HCT116 (cell line): ENCODE measurements at regions not wholly inside any gene's neighbourhood (a gene's known extent, or its start where the extent isn't known, plus 50 kb on each side); places are given as distances from the start of the nearest gene placed in this dataset.

Source experiments
- ATAC-seq: fragments of 200-7000 bp; cut with Tn5 transposase; 2 replicates; pipeline ENCODE4 v1.9.1; 2020; ENCODE audit warnings: mild to moderate bottlenecking, moderate library complexity
- BruUV-seq: library from RNA; stranded (reverse); fragments of 400-500 nt; replicated peaks from 2 replicates; lab custom pipeline; 2021; lab: Mats Ljungman, UMichigan
- CTCF ChIA-PET: fragments of 300-600 bp; sonication (Branson Sonifier 250); formaldehyde crosslinking; loops from one replicate; lab custom pipeline; 2021; ENCODE audit warnings: antibody characterized with exemption; lab: Charles Lee
- POLR2A ChIA-PET: fragments of 300-600, 350-600 bp; sonication (Branson Sonifier 250); formaldehyde crosslinking; loops from one replicate; lab custom pipeline; 2021; ENCODE audit warnings: antibody characterized with exemption; lab: Charles Lee
- RAD21 ChIA-PET, 2 experiments: fragments of 300-600 bp; sonication (Branson Sonifier 250); formaldehyde crosslinking; loops; one replicate each; lab custom pipeline; 2023; ENCODE audit warnings: low total read pairs in 2 of 2; ENCODE audit not compliant: uncharacterized antibody in 2 of 2, unreplicated experiment in 2 of 2, low non-redundant PET in 1 of 2; lab: Charles Lee
- DNase-seq: peaks from one replicate; pipeline ENCODE4 v3.0.0-alpha.2; 2010; ENCODE audit warnings: low read depth, low spot score
- H2AFZ ChIP-seq: fragments of 200-600 bp; shearing (Covaris generic), sonication (generic); 2 replicates; pipeline ENCODE4 v1.6.1; 2017; ENCODE audit warnings: low read depth, mixed run types, mixed read lengths, antibody characterized with exemption, low read length; ENCODE audit not compliant: poor library complexity, severe bottlenecking
- H3K27ac ChIP-seq: 2 replicates; pipeline ENCODE4 v1.5.1; 2012; ENCODE audit warnings: low read depth, low read length
- H3K27me3 ChIP-seq: fragments of 200-600 bp; sonication (generic); 2 replicates; pipeline ENCODE4 v1.6.1; 2016; ENCODE audit warnings: mixed run types, low read length, mixed read lengths; ENCODE audit not compliant: insufficient read depth
- H3K36me3 ChIP-seq, 2 experiments: fragments of 200-500 bp in 1 of 2; fragments of 200-600 bp in 1 of 2; sonication (Bioruptor generic) in 1 of 2; sonication (generic) in 1 of 2; 2 replicates each; pipeline versions ENCODE4 v1.5.1 to v1.6.1; 2014 to 2016; ENCODE audit warnings: low read length in 2 of 2, inconsistent platforms in 1 of 2, mixed read lengths in 1 of 2, mixed run types in 1 of 2; ENCODE audit not compliant: insufficient read depth in 2 of 2, control insufficient read depth in 1 of 2
- H3K4me1 ChIP-seq, 2 experiments: fragments of 200-600 bp in 1 of 2; sonication (generic) in 1 of 2; 2 replicates each; pipeline versions ENCODE4 v1.5.1 to v1.6.1; 2012 to 2017; ENCODE audit warnings: low read length in 2 of 2, inconsistent platforms in 1 of 2, mild to moderate bottlenecking in 1 of 2, mixed read lengths in 1 of 2, mixed run types in 1 of 2, moderate library complexity in 1 of 2; ENCODE audit not compliant: insufficient read depth in 2 of 2, control insufficient read depth in 1 of 2
- H3K4me2 ChIP-seq: fragments of 200-600 bp; sonication (generic); 2 replicates; pipeline ENCODE4 v1.6.1; 2017; ENCODE audit warnings: mixed run types, low read length, mixed read lengths
- H3K4me3 ChIP-seq, 2 experiments: fragments of 200-600 bp in 1 of 2; sonication (generic) in 1 of 2; replicated peaks in 1 of 2; 2 replicates each; pipeline ENCODE4 v1.5.1; 2011 to 2016; ENCODE audit warnings: low read length in 2 of 2, control low read depth in 1 of 2, low read depth in 1 of 2, mild to moderate bottlenecking in 1 of 2, mixed read lengths in 1 of 2, mixed run types in 1 of 2
- H3K79me2 ChIP-seq: fragments of 200-600 bp; sonication (generic); 2 replicates; pipeline ENCODE4 v1.6.1; 2017; ENCODE audit warnings: mild to moderate bottlenecking, mixed run types, low read length, moderate library complexity, mixed read lengths; ENCODE audit not compliant: insufficient read depth
- H3K9ac ChIP-seq: fragments of 200-600 bp; sonication (generic); 2 replicates; pipeline ENCODE4 v1.6.1; 2016; ENCODE audit warnings: low read length, mixed read lengths
- H3K9me2 ChIP-seq: fragments of 200-600 bp; sonication (generic), shearing (Covaris generic); 2 replicates; pipeline ENCODE4 v1.6.1; 2017; ENCODE audit warnings: mixed run types, mild to moderate bottlenecking, moderate library complexity; ENCODE audit not compliant: insufficient read depth
- H3K9me3 ChIP-seq, 2 experiments: fragments of 200-500 bp in 1 of 2; fragments of 200-600 bp in 1 of 2; sonication (Bioruptor generic) in 1 of 2; sonication (generic) in 1 of 2; 2 replicates each; pipeline ENCODE4 v1.6.1; 2014 to 2017; ENCODE audit warnings: low read length in 2 of 2, mixed read lengths in 2 of 2, inconsistent platforms in 1 of 2, low read depth in 1 of 2, mild to moderate bottlenecking in 1 of 2, mixed run types in 1 of 2, moderate library complexity in 1 of 2; ENCODE audit not compliant: control insufficient read depth in 1 of 2, insufficient read depth in 1 of 2
- H4K20me1 ChIP-seq: fragments of 200-600 bp; sonication (generic), shearing (Covaris generic); 2 replicates; pipeline ENCODE4 v1.6.1; 2017; ENCODE audit warnings: mixed run types, mild to moderate bottlenecking, moderate library complexity; ENCODE audit not compliant: insufficient read depth
- EGR1 ChIP-seq: IDR thresholded peaks from 2 replicates; pipeline ENCODE4 v1.6.1; 2012; ENCODE audit warnings: low read depth
- ELF1 ChIP-seq: IDR thresholded peaks from 2 replicates; pipeline ENCODE4 v1.6.1; 2012; ENCODE audit warnings: low read depth, borderline replicate concordance
- TCF7L2 ChIP-seq: IDR thresholded peaks from 2 replicates; pipeline ENCODE4 v1.7.0; 2011; ENCODE audit warnings: borderline replicate concordance, inconsistent platforms; ENCODE audit not compliant: insufficient read depth, insufficient read length; ENCODE audit errors: extremely low read depth
- YY1 ChIP-seq: IDR thresholded peaks from 2 replicates; pipeline ENCODE4 v1.6.1; 2011; ENCODE audit warnings: low read length, low read depth, moderate library complexity, mild to moderate bottlenecking; ENCODE audit not compliant: insufficient replicate concordance; ENCODE audit errors: extremely low read depth
- ZFX ChIP-seq: fragments of 450-650 bp; IDR thresholded peaks from 2 replicates; pipeline ENCODE4 v1.6.1; 2017
- ZNF274 ChIP-seq: fragments of 200-500 bp; sonication (Bioruptor generic); IDR thresholded peaks from 2 replicates; pipeline ENCODE4 v1.6.1; 2014; ENCODE audit warnings: mild to moderate bottlenecking, low read depth, low read length, inconsistent platforms
- intact Hi-C: fragments of 100-400 bp; cut with micrococcal nuclease; formaldehyde crosslinking; loops from 2 replicates; pipeline ENCODE4 v1.10.0; 2022
- TF ChIP-seq, protein P1 (sequence below), 3 experiments: fragments of 200-600 bp in 1 of 3; sonication (generic) in 1 of 3; IDR thresholded peaks in 2 of 3; conservative IDR thresholded peaks in 1 of 3; 2 replicates each; pipeline ENCODE4 v1.5.1; 2012 to 2017; ENCODE audit warnings: low read depth in 2 of 3, low read length in 2 of 3, antibody characterized with exemption in 1 of 3, borderline replicate concordance in 1 of 3, control low read depth in 1 of 3, mild to moderate bottlenecking in 1 of 3, mixed read lengths in 1 of 3, mixed run types in 1 of 3, moderate library complexity in 1 of 3; ENCODE audit not compliant: insufficient read depth in 1 of 3
- TF ChIP-seq, protein P2 (sequence below): IDR thresholded peaks from 2 replicates; pipeline ENCODE4 v1.6.1; 2012; ENCODE audit warnings: low read depth
- TF ChIP-seq, protein P3 (sequence below): IDR thresholded peaks from 2 replicates; pipeline ENCODE4 v1.6.1; 2011; ENCODE audit warnings: mild to moderate bottlenecking, low read length, moderate library complexity; ENCODE audit not compliant: insufficient replicate concordance; ENCODE audit errors: extremely low read depth
- TF ChIP-seq, protein P4 (sequence below): IDR thresholded peaks from 2 replicates; pipeline ENCODE4 v1.6.1; 2012

DNA sequence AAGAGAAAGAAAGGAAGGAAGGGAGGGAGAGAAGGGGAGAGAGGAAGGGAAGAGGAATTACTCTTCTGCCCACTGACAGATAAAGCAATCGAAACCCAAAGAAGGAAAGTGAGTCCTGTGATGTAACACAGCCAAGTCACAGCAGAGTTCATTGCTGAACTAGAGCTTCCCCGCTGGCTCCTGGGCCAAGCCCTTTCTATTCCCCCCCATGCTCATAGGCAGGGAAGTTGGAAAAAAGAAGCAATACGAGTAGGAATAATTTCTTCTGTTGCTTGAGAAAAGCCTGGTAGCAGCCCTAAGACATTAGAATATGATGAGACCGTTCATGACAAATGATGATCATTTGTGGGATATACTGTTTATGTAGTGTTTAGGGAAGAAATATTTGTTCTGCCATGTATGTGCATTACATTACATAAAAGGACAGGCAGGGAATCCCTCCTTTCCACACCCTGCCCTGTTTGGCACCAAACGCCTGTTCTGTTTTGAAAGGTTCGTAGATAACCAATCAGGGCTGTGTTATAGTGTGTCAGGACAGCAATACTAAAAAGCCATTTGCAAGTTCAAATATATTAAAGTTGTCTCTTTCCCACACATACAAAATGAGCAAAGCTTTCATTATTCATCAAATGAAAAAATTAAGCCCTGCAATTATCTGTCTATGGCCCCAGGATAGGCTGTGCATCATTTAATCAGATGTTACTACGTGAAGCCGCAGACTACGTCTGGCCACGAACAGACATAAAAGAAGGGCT is 111.0 kb upstream of the TRPM1 start:
- H3K36me3 ChIP-seq: no peaks in the 10 kb centered on the region
- TF ChIP-seq ZNF274 (no peak), ZFX (no peak), EGR1 (no peak), TCF7L2 (no peak), YY1 (no peak), ELF1 (no peak)
- TF ChIP-seq, protein P1, sequence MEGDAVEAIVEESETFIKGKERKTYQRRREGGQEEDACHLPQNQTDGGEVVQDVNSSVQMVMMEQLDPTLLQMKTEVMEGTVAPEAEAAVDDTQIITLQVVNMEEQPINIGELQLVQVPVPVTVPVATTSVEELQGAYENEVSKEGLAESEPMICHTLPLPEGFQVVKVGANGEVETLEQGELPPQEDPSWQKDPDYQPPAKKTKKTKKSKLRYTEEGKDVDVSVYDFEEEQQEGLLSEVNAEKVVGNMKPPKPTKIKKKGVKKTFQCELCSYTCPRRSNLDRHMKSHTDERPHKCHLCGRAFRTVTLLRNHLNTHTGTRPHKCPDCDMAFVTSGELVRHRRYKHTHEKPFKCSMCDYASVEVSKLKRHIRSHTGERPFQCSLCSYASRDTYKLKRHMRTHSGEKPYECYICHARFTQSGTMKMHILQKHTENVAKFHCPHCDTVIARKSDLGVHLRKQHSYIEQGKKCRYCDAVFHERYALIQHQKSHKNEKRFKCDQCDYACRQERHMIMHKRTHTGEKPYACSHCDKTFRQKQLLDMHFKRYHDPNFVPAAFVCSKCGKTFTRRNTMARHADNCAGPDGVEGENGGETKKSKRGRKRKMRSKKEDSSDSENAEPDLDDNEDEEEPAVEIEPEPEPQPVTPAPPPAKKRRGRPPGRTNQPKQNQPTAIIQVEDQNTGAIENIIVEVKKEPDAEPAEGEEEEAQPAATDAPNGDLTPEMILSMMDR (IDR thresholded peaks at IDR 0.05 in 2 of 3, conservative IDR thresholded peaks at IDR 0.05 in 1 of 3; ENCODE audit: borderline replicate concordance in 1 of 3, insufficient read depth in 1 of 3, low read depth in 2 of 3, low read length in 2 of 3): no peak
- TF ChIP-seq, protein P2, sequence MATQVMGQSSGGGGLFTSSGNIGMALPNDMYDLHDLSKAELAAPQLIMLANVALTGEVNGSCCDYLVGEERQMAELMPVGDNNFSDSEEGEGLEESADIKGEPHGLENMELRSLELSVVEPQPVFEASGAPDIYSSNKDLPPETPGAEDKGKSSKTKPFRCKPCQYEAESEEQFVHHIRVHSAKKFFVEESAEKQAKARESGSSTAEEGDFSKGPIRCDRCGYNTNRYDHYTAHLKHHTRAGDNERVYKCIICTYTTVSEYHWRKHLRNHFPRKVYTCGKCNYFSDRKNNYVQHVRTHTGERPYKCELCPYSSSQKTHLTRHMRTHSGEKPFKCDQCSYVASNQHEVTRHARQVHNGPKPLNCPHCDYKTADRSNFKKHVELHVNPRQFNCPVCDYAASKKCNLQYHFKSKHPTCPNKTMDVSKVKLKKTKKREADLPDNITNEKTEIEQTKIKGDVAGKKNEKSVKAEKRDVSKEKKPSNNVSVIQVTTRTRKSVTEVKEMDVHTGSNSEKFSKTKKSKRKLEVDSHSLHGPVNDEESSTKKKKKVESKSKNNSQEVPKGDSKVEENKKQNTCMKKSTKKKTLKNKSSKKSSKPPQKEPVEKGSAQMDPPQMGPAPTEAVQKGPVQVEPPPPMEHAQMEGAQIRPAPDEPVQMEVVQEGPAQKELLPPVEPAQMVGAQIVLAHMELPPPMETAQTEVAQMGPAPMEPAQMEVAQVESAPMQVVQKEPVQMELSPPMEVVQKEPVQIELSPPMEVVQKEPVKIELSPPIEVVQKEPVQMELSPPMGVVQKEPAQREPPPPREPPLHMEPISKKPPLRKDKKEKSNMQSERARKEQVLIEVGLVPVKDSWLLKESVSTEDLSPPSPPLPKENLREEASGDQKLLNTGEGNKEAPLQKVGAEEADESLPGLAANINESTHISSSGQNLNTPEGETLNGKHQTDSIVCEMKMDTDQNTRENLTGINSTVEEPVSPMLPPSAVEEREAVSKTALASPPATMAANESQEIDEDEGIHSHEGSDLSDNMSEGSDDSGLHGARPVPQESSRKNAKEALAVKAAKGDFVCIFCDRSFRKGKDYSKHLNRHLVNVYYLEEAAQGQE: no peak
- TF ChIP-seq, protein P3, sequence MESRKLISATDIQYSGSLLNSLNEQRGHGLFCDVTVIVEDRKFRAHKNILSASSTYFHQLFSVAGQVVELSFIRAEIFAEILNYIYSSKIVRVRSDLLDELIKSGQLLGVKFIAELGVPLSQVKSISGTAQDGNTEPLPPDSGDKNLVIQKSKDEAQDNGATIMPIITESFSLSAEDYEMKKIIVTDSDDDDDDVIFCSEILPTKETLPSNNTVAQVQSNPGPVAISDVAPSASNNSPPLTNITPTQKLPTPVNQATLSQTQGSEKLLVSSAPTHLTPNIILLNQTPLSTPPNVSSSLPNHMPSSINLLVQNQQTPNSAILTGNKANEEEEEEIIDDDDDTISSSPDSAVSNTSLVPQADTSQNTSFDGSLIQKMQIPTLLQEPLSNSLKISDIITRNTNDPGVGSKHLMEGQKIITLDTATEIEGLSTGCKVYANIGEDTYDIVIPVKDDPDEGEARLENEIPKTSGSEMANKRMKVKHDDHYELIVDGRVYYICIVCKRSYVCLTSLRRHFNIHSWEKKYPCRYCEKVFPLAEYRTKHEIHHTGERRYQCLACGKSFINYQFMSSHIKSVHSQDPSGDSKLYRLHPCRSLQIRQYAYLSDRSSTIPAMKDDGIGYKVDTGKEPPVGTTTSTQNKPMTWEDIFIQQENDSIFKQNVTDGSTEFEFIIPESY: no peak
- TF ChIP-seq, protein P4, sequence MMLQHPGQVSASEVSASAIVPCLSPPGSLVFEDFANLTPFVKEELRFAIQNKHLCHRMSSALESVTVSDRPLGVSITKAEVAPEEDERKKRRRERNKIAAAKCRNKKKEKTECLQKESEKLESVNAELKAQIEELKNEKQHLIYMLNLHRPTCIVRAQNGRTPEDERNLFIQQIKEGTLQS: no peak
- no peaks in the 10 kb centered on the region for H3K9me2 ChIP-seq
- intact Hi-C loops: loop anchor here (10.0 kb wide), 1 partner anchor 222 kb away; no protein-coding TSS in a partner anchor
- no peak overlapping the region for H2AFZ ChIP-seq
- no peaks in the 10 kb centered on the region for H4K20me1 ChIP-seq
- peaks cover 9 to 19% of the 10 kb centered on the region in 2 experiments; a peak in 3 of 4 replicates for H3K4me1 ChIP-seq
- ATAC-seq (no peak), DNase-seq (no peak)
- H3K4me3 ChIP-seq: no peak overlapping the region
- no peak overlapping the region for H3K27ac ChIP-seq
- BruUV-seq: no TSS peak
- no peaks in the 10 kb centered on the region for H3K9me3 ChIP-seq
- no peak overlapping the region for H3K9ac ChIP-seq
- RAD21 ChIA-PET: no interaction called here
- H3K79me2 ChIP-seq: no peaks in the 10 kb centered on the region
- POLR2A ChIA-PET: no interaction called here
- no peaks in the 10 kb centered on the region for H3K27me3 ChIP-seq
- no peak overlapping the region for H3K4me2 ChIP-seq
- CTCF ChIA-PET: interaction anchor here (1.0 to 3.4 kb wide), 3 partner anchors 223 to 275 kb away, joined by 4 to 30 read pairs (median 5); no protein-coding TSS in a partner anchor
